ENCODE measurements at regions not wholly inside any gene's neighbourhood (a gene's known extent, or its start where the extent isn't known, plus 50 kb on each side); places are given as distances from the start of the nearest gene placed in this dataset.

- TF ChIP-seq, protein P1, sequence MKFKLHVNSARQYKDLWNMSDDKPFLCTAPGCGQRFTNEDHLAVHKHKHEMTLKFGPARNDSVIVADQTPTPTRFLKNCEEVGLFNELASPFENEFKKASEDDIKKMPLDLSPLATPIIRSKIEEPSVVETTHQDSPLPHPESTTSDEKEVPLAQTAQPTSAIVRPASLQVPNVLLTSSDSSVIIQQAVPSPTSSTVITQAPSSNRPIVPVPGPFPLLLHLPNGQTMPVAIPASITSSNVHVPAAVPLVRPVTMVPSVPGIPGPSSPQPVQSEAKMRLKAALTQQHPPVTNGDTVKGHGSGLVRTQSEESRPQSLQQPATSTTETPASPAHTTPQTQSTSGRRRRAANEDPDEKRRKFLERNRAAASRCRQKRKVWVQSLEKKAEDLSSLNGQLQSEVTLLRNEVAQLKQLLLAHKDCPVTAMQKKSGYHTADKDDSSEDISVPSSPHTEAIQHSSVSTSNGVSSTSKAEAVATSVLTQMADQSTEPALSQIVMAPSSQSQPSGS (IDR thresholded peaks at IDR 0.05; ENCODE audit: low read length): no peak
- no peak for TF ChIP-seq HDAC2 (IDR thresholded peaks at IDR 0.05; ENCODE audit: borderline replicate concordance in 1 of 2, low read depth in 2 of 2, low read length in 2 of 2)
Measured at GRCh38 chr3:152123457-152123856, 145.3 kb upstream of the MBNL1 start (continued).
